Vagina (tissue), 2 donors: ENCODE measurements at regions not wholly inside any gene's neighbourhood (a gene's known extent, or its start where the extent isn't known, plus 50 kb on each side); places are given as distances from the start of the nearest gene placed in this dataset.
"Not testable (repeated sequence)": the region's sequence is repeated elsewhere in the genome, so short reads cannot be mapped to it uniquely, and the experiment has no call there.

Experiments used
- CTCF ChIP-seq, 3 experiments: fragments of 450-650 bp in 2 of 3; fragments of 200-600 bp in 1 of 3; sonication (generic) in 1 of 3; IDR thresholded peaks; one replicate each; pipeline ENCODE4 v1.5.1; 2017 to 2019; ENCODE audit warnings: antibody characterized with exemption in 3 of 3, mild to moderate bottlenecking in 2 of 3, moderate library complexity in 2 of 3
- POLR2A ChIP-seq, 2 donors: fragments of 450-650 bp; IDR thresholded peaks; one replicate each; pipeline ENCODE4 v1.6.1; 2017; ENCODE audit warnings: antibody characterized with exemption in 2 of 2, mild to moderate bottlenecking in 2 of 2, moderate library complexity in 2 of 2

GRCh38 chr5:12945477-12945876 is 999.0 kb downstream of the DNAH5 start:
- TF ChIP-seq POLR2A, CTCF (IDR thresholded peaks at IDR 0.05): not testable (repeated sequence)
